Ectodermal cell (in vitro differentiated cells): ENCODE measurements at regions not wholly inside any gene's neighbourhood (a gene's known extent, or its start where the extent isn't known, plus 50 kb on each side); places are given as distances from the start of the nearest gene placed in this dataset.

Experiments used
- H3K27ac ChIP-seq: 2 replicates; pipeline ENCODE4 v1.7.0; 2013; ENCODE audit warnings: mild to moderate bottlenecking, low read depth, low read length; ENCODE audit not compliant: insufficient read depth, poor library complexity, severe bottlenecking
- H3K27me3 ChIP-seq: 2 replicates; pipeline ENCODE4 v1.7.0; 2013; ENCODE audit warnings: mild to moderate bottlenecking, low read length; ENCODE audit not compliant: insufficient read depth, control insufficient read depth, poor library complexity, severe bottlenecking
- H3K36me3 ChIP-seq: one replicate; pipeline ENCODE4 v1.7.0; 2013; ENCODE audit warnings: low read length; ENCODE audit not compliant: control insufficient read depth, insufficient read depth
- H3K4me1 ChIP-seq: one replicate; pipeline ENCODE4 v1.7.0; 2013; ENCODE audit warnings: low read length; ENCODE audit not compliant: control insufficient read depth, insufficient read depth
- H3K4me3 ChIP-seq: 2 replicates; pipeline ENCODE4 v1.7.0; 2013; ENCODE audit warnings: low read depth, low read length, control low read depth; ENCODE audit not compliant: insufficient read depth
- H3K9me3 ChIP-seq: 2 replicates; pipeline ENCODE4 v1.7.0; 2013; ENCODE audit warnings: mild to moderate bottlenecking, low read length, moderate library complexity; ENCODE audit not compliant: control insufficient read depth
- WGBS, 2 experiments: methylation state at CpG; one replicate each; pipeline ENCODE4 v1.1.7; 2013; ENCODE audit warnings: missing lambda C conversion rate in 2 of 2; 5-methylcytosine and 5-hydroxymethylcytosine counted together

DNA sequence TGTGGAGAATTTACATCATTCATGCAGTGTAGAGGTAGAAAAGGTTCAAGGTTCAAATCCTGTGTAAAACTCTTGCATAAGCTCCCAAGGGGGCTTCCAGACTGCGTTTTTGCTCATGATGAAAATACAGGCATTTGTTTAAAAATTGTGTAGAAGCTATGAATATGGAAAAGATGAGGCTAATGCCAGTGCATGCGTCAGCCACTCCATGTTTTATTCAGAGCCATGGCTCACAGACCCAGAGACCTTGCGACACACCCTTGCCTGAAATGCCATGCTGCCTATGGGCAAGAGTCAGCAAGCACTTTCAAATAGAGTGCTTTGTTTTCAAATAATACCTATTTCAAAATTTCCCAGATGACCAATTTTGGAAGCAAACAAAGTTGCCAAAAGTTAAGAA is 262.3 kb downstream of the TRIB2 start:
- no peak overlapping the region for H3K27ac ChIP-seq
- no peaks in the 10 kb centered on the region for H3K4me1 ChIP-seq
- no peaks in the 10 kb centered on the region for H3K36me3 ChIP-seq
- H3K9me3 ChIP-seq, result no peaks in the 10 kb centered on the region
- 87 to 93% methylated on average over 3 of the region's 3 CpGs for WGBS, 2 experiments
- H3K27me3 ChIP-seq, result no peaks in the 10 kb centered on the region
- H3K4me3 ChIP-seq, result no peak overlapping the region

DNA sequence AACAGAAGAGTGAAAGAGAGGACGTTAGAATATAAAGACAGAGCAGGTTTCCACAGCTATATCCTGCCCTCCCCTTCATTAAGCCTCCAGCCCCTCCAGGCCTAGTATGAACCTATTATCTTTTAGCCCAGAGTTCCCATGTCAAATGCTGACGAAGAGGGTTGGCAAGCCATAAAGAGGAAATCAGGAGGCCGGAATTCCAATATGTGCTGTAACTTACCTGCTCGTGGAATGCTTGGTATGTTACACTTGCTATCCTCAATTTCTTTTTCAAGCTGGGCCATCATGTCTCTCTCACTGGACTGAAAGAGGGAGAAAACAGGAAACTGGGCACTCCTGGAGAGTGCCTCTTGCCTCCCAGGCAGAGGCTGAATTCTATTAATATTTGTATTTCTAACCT is 264.1 kb downstream of the TRIB2 start:
- Histone ChIP-seq H3K36me3 (no peaks in the 10 kb centered on the region), H3K27me3 (no peaks in the 10 kb centered on the region), H3K9me3 (no peaks in the 10 kb centered on the region), H3K4me1 (no peaks in the 10 kb centered on the region), H3K27ac (no peak overlapping the region), H3K4me3 (no peak overlapping the region)
- WGBS, 2 experiments, result 87 to 91% methylated on average over 4 of the region's 4 CpGs

DNA sequence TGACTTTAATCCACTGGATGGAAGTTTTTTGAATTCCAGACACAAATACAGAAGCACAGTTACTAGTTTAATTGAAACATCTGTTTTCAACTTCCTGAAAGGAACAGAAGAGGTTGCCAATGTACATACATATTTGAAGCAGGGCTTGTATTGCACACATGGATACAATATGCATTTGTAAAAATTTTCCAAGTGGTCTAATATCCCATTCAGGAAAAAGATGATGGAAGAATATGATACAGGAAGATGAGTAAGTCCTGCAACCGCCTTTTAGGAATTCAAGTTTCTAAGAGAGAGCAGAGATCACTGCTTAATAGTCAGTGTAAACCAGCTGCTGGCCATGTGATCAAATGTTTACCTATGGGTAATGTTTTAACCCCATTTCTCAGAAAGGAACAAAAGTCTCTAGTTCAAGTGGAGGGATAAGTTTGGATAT is 265.4 kb downstream of the TRIB2 start:
- no peak overlapping the region for H3K4me3 ChIP-seq
- H3K36me3 ChIP-seq, result no peaks in the 10 kb centered on the region
- H3K4me1 ChIP-seq, result no peaks in the 10 kb centered on the region
- H3K27ac ChIP-seq, result no peak overlapping the region
- H3K9me3 ChIP-seq, result no peaks in the 10 kb centered on the region
- no peaks in the 10 kb centered on the region for H3K27me3 ChIP-seq
- 96 to 98% methylated on average over 1 of the region's 1 CpG for WGBS, 2 experiments

DNA sequence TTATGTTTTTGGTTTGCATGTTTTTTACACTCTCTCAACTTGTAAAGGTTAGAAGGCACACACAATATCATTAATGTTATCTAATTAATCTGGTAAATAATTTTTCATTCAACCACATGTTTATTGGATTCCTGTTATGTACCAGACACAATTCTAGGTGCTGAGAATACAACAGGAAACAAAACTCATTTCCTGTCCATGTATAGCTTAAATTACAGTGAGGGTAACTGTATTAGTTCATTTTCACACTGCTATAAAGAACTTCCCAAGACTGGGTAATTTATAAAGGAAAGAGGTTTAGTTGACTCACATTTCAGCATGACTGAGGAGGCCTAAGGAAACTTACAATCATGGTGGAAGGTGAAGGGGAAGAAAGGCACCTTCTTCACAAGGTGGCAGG is 270.5 kb downstream of the TRIB2 start:
- H3K27ac ChIP-seq, result no peak overlapping the region
- H3K4me3 ChIP-seq, result no peak overlapping the region
- H3K4me1 ChIP-seq, result no peaks in the 10 kb centered on the region
- H3K36me3 ChIP-seq, result no peaks in the 10 kb centered on the region
- H3K27me3 ChIP-seq, result no peaks in the 10 kb centered on the region
- no peaks in the 10 kb centered on the region for H3K9me3 ChIP-seq

DNA sequence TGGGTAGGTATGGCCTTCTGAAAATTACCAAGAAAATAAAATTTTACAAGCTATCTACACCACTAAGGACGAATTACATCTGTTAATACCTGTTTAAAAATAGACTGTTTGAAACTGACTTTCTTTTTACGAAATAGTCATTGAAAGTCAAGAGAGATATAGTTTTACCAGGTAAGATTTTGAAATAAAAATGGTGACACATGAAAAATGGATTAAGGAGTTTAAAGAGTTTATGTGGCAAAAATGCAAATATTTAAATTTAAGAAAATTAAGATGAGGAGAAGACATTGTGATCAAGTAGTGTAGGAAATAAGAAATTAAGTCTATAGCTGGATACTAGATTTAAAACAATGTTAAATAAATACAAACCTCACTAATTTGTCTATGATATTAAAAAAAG is 271.5 kb downstream of the TRIB2 start:
- H3K27me3 ChIP-seq, result no peaks in the 10 kb centered on the region
- H3K36me3 ChIP-seq, result no peaks in the 10 kb centered on the region
- no peaks in the 10 kb centered on the region for H3K4me1 ChIP-seq
- WGBS, 2 experiments, result 94 to 100% methylated on average over 1 to 2 of the region's 2 CpGs
- H3K9me3 ChIP-seq, result no peaks in the 10 kb centered on the region
- no peak overlapping the region for H3K4me3 ChIP-seq
- no peak overlapping the region for H3K27ac ChIP-seq

DNA sequence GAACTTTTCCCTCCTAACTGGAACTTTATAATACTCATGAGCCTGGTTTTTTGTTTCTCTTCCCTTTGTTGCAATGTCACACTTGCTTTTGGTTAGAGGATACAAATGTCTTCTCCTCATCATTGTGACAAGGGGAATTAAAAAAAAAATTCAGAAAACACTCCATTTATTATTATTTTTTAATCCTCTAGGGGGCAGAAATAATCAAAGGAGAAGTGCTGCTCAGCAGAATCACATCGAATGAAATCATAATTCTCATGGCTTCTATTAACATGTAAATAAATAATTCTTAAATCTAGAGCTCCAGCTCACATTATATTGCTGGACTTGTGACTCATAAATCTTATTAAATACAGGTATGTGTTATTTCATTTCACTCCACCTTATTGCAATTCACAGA is 273.8 kb downstream of the TRIB2 start:
- WGBS, 2 experiments, result 100% methylated on average over 1 of the region's 1 CpG; no CpG with 5 or more reads in 1 of the 2 experiments
- Histone ChIP-seq H3K4me3 (no peak overlapping the region), H3K4me1 (no peaks in the 10 kb centered on the region), H3K36me3 (no peaks in the 10 kb centered on the region), H3K9me3 (no peaks in the 10 kb centered on the region), H3K27me3 (no peaks in the 10 kb centered on the region), H3K27ac (no peak overlapping the region)

DNA sequence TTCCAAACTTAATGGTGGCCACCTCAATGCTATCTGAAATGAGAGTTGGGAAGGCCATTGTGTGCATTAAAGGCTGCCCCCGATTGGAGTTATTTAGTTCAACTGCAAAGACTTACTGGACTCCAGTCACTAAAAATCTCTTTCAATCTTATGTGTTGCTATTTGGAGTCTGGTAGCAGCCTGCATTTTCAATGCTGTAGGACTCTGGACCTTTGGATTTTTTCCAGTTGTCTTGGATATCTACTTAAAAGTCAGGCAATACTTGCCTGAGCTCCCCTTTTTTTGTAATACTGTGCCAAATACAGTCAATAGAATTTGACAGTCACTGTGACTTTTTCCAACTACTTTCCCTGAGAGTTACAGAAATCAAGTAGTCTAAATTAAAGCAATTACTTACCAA is 281.9 kb downstream of the TRIB2 start:
- 89 to 100% methylated on average over 1 of the region's 1 CpG for WGBS, 2 experiments
- Histone ChIP-seq H3K36me3 (no peaks in the 10 kb centered on the region), H3K4me1 (peaks cover 5% of the 10 kb centered on the region), H3K27me3 (no peaks in the 10 kb centered on the region), H3K4me3 (no peak overlapping the region), H3K9me3 (no peaks in the 10 kb centered on the region), H3K27ac (no peak overlapping the region)

DNA sequence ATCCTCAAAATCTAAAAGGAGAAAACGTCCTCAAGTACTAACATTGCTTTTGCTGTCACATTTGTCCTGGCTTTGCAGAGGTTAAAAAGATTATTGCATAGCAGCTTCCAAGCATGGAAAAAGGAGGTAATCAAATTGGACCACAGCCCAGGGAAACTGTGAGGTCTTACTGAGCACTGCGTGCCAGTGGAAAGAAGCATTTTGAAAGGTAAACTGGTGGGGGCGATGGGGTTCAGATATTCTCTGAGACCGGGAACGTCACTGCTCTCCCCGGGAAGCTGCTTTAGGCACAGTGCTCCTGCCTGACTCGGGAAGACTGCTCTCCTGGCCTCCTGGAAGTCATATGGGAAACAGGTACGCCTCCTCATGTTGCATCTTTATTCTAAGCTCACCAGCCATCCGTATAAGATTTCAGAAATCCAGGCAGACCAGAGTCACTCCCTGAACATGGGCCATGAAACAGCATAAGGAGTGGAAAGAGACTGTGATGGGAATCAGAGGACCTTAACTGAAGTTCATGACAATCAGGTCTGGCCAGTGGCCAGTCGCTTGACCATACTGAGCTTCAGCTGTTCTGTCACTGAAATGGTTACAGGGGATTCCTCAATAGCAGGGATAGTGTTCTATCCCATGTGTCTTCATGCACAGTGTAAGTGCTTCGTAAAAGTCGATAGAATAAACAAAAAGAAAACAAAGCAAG is 284.1 kb downstream of the TRIB2 start:
- Histone ChIP-seq H3K9me3 (no peaks in the 10 kb centered on the region), H3K4me3 (no peak overlapping the region), H3K27me3 (no peaks in the 10 kb centered on the region), H3K4me1 (peaks cover 5% of the 10 kb centered on the region), H3K36me3 (no peaks in the 10 kb centered on the region), H3K27ac (no peak overlapping the region)
- 80 to 82% methylated on average over 12 of the region's 12 CpGs for WGBS, 2 experiments

DNA sequence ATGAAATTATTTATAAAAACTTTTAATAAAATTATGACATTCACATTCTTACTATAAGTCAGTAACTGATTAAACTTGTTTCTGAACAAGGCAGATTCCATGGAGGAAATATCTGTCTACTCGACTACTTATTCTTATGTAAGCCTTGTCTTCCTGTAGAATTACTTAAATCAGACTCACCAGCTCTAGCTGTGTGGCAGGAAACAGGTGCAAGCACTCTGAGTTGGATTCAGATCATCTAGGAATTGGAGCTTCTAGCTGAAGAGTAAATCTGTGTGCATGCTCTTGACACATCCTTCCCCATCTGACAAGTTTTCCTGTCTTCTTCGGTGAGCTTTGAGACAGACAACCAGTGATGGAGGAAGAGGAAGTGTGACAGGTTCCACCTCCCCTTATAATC is 284.7 kb downstream of the TRIB2 start:
- WGBS, 2 experiments, result 85 to 100% methylated on average over 1 to 2 of the region's 2 CpGs

DNA sequence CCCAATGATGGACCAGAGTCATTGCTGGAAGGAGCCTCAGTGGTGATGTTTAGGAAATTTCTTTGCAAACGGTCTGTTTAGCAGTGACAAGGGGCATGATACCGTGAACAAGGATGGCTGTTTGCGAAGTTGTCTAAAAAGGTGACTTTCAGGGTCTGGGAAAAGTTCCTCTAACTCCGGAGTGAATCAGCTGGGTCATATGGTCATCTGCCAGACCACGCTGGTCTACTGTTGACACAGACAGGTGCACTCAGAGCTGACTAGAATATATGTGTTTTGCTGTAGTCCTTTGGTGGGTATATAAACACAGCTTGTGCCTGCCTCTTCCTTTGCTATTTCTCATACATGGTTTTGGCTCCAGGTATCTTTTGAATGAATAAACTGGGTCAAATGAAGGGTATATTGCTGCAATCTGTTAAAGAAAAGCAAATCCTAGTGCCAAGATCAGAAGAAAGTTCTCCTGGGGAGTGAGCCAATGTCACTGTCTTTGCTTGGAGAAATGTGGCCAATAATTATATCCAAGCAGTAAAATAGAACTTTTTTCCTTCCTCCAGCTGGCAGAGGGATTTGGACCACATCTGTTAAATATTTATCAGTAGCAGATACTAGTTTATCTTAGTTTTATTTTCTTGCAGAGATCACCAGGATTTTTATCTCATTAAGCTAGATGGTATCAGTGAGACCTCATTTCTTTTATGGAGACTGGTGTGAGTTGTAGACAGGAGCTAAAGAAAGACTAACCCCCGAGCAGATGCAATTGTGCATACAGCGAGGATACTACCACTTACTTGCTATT is 286.0 kb downstream of the TRIB2 start:
- H3K36me3 ChIP-seq, result no peaks in the 10 kb centered on the region
- no peak overlapping the region for H3K4me3 ChIP-seq
- no peaks in the 10 kb centered on the region for H3K9me3 ChIP-seq
- H3K4me1 ChIP-seq, result peaks cover 5% of the 10 kb centered on the region
- H3K27me3 ChIP-seq, result no peaks in the 10 kb centered on the region
- H3K27ac ChIP-seq, result no peak overlapping the region
- 91 to 97% methylated on average over 5 of the region's 7 CpGs for WGBS, 2 experiments

More for the DNA sequence above, 284.7 kb downstream of the TRIB2 start:
- H3K27me3 ChIP-seq, result no peaks in the 10 kb centered on the region
- no peaks in the 10 kb centered on the region for H3K9me3 ChIP-seq
- no peak overlapping the region for H3K27ac ChIP-seq
- no peaks in the 10 kb centered on the region for H3K36me3 ChIP-seq
- peaks cover 5% of the 10 kb centered on the region for H3K4me1 ChIP-seq
- H3K4me3 ChIP-seq, result no peak overlapping the region
